HepG2 (cell line): ENCODE measurements at regions not wholly inside any gene's neighbourhood (a gene's known extent, or its start where the extent isn't known, plus 50 kb on each side); places are given as distances from the start of the nearest gene placed in this dataset.
A peak's percentile ranks its signal among the peaks of the same experiment; 100 is the strongest.

Experiments used
- ATAC-seq: fragments of 200-7000 bp; cut with Tn5 transposase; 3 replicates; pipeline ENCODE4 v1.9.1; 2020; ENCODE audit warnings: mild to moderate bottlenecking, moderate library complexity
- BruUV-seq: library from RNA; stranded (reverse); fragments of 400-500 nt; replicated peaks from 2 replicates; lab custom pipeline; 2021; lab: Mats Ljungman, UMichigan
- CTCF ChIA-PET: fragments of 300-600 bp; formaldehyde crosslinking; extraction: SDS; loops from one replicate; lab custom pipeline; 2021; ENCODE audit warnings: low total read pairs, inconsistent platforms, low intra/inter-chr PET ratio; lab: Yijun Ruan, JAX
- POLR2A ChIA-PET: fragments of 350-600 bp; sonication (Branson Sonifier 250); formaldehyde crosslinking; loops from one replicate; lab custom pipeline; 2020; ENCODE audit warnings: antibody characterized with exemption, inconsistent platforms; lab: Yijun Ruan, JAX
- DNase-seq: peaks from one replicate; pipeline ENCODE4 v3.0.0-alpha.2; 2015; ENCODE audit warnings: low spot score
- FAIRE-seq: peaks from 3 replicates; lab custom pipeline; 2011; peaks lifted over from hg19 to GRCh38; lab: Jason Lieb, UNC
- H2AFZ ChIP-seq: one replicate; pipeline ENCODE4 v1.6.1; 2011; ENCODE audit warnings: low read length, inconsistent platforms
- H3K27ac ChIP-seq: fragments of 300-600 bp; 3 replicates; pipeline ENCODE4 v1.8.0; 2011; ENCODE audit warnings: mixed run types, mild to moderate bottlenecking, mixed read lengths, low read length, inconsistent platforms; ENCODE audit not compliant: insufficient read depth; ENCODE audit errors: extremely low read length
- H3K27me3 ChIP-seq, 2 experiments: fragments of 200-600 bp in 1 of 2; 2 replicates in 1 of 2; 3 replicates in 1 of 2; pipeline versions ENCODE4 v1.6.0 to v1.8.0; 2011; ENCODE audit warnings: low read length in 2 of 2, mild to moderate bottlenecking in 2 of 2, moderate library complexity in 2 of 2, inconsistent platforms in 1 of 2; ENCODE audit not compliant: insufficient read depth in 2 of 2, control insufficient read depth in 1 of 2
- H3K36me3 ChIP-seq, 2 experiments: fragments of 200-600 bp in 1 of 2; replicated peaks in 1 of 2; 2 replicates in 1 of 2; 3 replicates in 1 of 2; pipeline versions ENCODE4 v1.5.1 to v1.8.0; 2011; ENCODE audit warnings: low read length in 2 of 2, inconsistent platforms in 1 of 2; ENCODE audit not compliant: insufficient read depth in 2 of 2, control insufficient read depth in 1 of 2
- H3K4me1 ChIP-seq: 2 replicates; pipeline ENCODE4 v1.5.1; 2012; ENCODE audit warnings: low read length, inconsistent platforms; ENCODE audit not compliant: insufficient read depth
- H3K4me2 ChIP-seq: 2 replicates; pipeline ENCODE4 v1.6.0; 2011; ENCODE audit warnings: low read depth, low read length, inconsistent platforms
- H3K4me3 ChIP-seq, 3 experiments: fragments of 200-600 bp in 1 of 3; sonication (generic), shearing (Covaris generic) in 1 of 3; replicated peaks in 1 of 3; 2 replicates each; pipeline ENCODE4 v1.5.1; 2011 to 2016; ENCODE audit warnings: low read length in 3 of 3, inconsistent platforms in 2 of 3, low read depth in 2 of 3, mild to moderate bottlenecking in 2 of 3, control low read depth in 1 of 3, mixed read lengths in 1 of 3; ENCODE audit not compliant: insufficient read depth in 1 of 3
- H3K79me2 ChIP-seq: one replicate; pipeline ENCODE4 v1.6.1; 2011; ENCODE audit warnings: low read length, inconsistent platforms; ENCODE audit not compliant: insufficient read depth
- H3K9ac ChIP-seq: 2 replicates; pipeline ENCODE4 v1.6.0; 2011; ENCODE audit warnings: mild to moderate bottlenecking, low read depth, low read length, inconsistent platforms; ENCODE audit not compliant: insufficient read depth
- H3K9me3 ChIP-seq: 2 replicates; pipeline ENCODE4 v1.5.1; 2012; ENCODE audit warnings: mild to moderate bottlenecking, low read length
- H4K20me1 ChIP-seq: 2 replicates; pipeline ENCODE4 v1.6.0; 2011; ENCODE audit warnings: inconsistent platforms, mild to moderate bottlenecking, low read length, moderate library complexity; ENCODE audit not compliant: insufficient read depth
- GRHL1 ChIP-seq: sonication (generic); formaldehyde crosslinking; conservative IDR thresholded peaks from 2 replicates; pipeline ENCODE4 v1.8.0; 2022; ENCODE audit warnings: missing genetic modification reagents
- HES4 ChIP-seq: sonication (generic); formaldehyde crosslinking; IDR thresholded peaks from 2 replicates; pipeline ENCODE4 v1.9.0; 2021; ENCODE audit warnings: mild to moderate bottlenecking, missing genetic modification reagents, borderline replicate concordance
- KDM3A ChIP-seq: IDR thresholded peaks from 2 replicates; pipeline ENCODE4 v1.6.1; 2018; ENCODE audit warnings: low read depth, missing compliant biosample characterization
- SMC3 ChIP-seq: IDR thresholded peaks from 2 replicates; pipeline ENCODE4 v1.6.1; 2011; ENCODE audit warnings: low read length, improper control_type of control experiment
- STAG1 ChIP-seq: sonication (generic); formaldehyde crosslinking; IDR thresholded peaks from 2 replicates; pipeline ENCODE4 v1.4.0; 2020; ENCODE audit warnings: missing genetic modification reagents
- ZNF12 ChIP-seq: sonication (generic); formaldehyde crosslinking; IDR thresholded peaks from 2 replicates; pipeline ENCODE4 v1.5.0; 2020; ENCODE audit warnings: missing genetic modification reagents
- ZNF33A ChIP-seq: sonication (generic); formaldehyde crosslinking; IDR thresholded peaks from 2 replicates; pipeline ENCODE4 v1.5.1; 2020; ENCODE audit warnings: missing genetic modification reagents, mild to moderate bottlenecking, moderate library complexity, borderline replicate concordance
- ZXDC ChIP-seq: sonication (generic); formaldehyde crosslinking; IDR thresholded peaks from 2 replicates; pipeline ENCODE4 v1.5.0; 2020; ENCODE audit warnings: mild to moderate bottlenecking, missing genetic modification reagents
- WGBS: methylation state at CpG from one replicate; pipeline ENCODE4 v1.1.6; 2017; ENCODE audit warnings: low lambda C conversion rate; 5-methylcytosine and 5-hydroxymethylcytosine counted together
- in situ Hi-C: cut with HindIII; loops from 2 replicates; pipeline ENCODE4 v1.10.0; 2017; ENCODE audit warnings: low pct_unique_long_range_greater_than_20kb; ENCODE audit not compliant: extremely low pct_ligation_motif_present
- intact Hi-C: fragments of 100-400 bp; cut with micrococcal nuclease; formaldehyde crosslinking; loops from one replicate; pipeline ENCODE4 v1.10.0; 2022; ENCODE audit not compliant: unreplicated experiment
- TF ChIP-seq, protein P1 (sequence below): sonication (generic); formaldehyde crosslinking; IDR thresholded peaks from 2 replicates; pipeline ENCODE4 v1.4.0; 2020; ENCODE audit warnings: missing genetic modification reagents; ENCODE audit errors: not compliant biosample characterization
- TF ChIP-seq, protein P2 (sequence below): sonication (generic); formaldehyde crosslinking; IDR thresholded peaks from 2 replicates; pipeline ENCODE4 v1.9.0; 2021; ENCODE audit warnings: mild to moderate bottlenecking, missing genetic modification reagents

GRCh38 chr10:5582736-5583135 lies 58.0 kb downstream of the CALML3 start:
- Histone ChIP-seq H3K79me2 (no peaks in the 10 kb centered on the region), H3K27ac (no peak overlapping the region), H3K4me3 (no peak overlapping the region), H3K4me1 (peaks cover 91% of the 10 kb centered on the region), H3K4me2 (peak overlapping the region; percentile 33; the same call in 1 of the 2 replicates), H3K36me3 (no peaks in the 10 kb centered on the region), H4K20me1 (no peaks in the 10 kb centered on the region), H3K27me3 (peaks cover 0 to 29% of the 10 kb centered on the region in 2 experiments; a peak in 3 of 5 replicates), H3K9ac (no peak overlapping the region), H2AFZ (no peak overlapping the region), H3K9me3 (peaks cover 6% of the 10 kb centered on the region; the same call in 1 of the 2 replicates)
- intact Hi-C loops, result loop anchor here (2.0 kb wide), 1 partner anchor 34 kb away; no protein-coding TSS in a partner anchor
- 59% methylated on average over 8 of the region's 12 CpGs for WGBS
- ATAC-seq (peak; percentile 36; the same call in 2 of the 3 replicates), FAIRE-seq (no peak), DNase-seq (no peak)
- in situ Hi-C loops, result no loop called here
- POLR2A ChIA-PET, result no interaction called here
- CTCF ChIA-PET, result interaction anchor here (0.6 kb wide), 1 partner anchor 575 kb away, joined by 4 read pairs; no protein-coding TSS in a partner anchor
- BruUV-seq, result no TSS peak
- TF ChIP-seq, protein P1, sequence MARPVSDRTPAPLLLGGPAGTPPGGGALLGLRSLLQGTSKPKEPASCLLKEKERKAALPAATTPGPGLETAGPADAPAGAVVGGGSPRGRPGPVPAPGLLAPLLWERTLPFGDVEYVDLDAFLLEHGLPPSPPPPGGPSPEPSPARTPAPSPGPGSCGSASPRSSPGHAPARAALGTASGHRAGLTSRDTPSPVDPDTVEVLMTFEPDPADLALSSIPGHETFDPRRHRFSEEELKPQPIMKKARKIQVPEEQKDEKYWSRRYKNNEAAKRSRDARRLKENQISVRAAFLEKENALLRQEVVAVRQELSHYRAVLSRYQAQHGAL, result no peak
- TF ChIP-seq ZXDC (CRISPR knock-in tag) (no peak), ZNF12 (CRISPR knock-in tag) (no peak), KDM3A (CRISPR knock-in tag) (no peak), STAG1 (peak; percentile 42; the same call in 1 of the 2 replicates), HES4 (CRISPR knock-in tag) (no peak), ZNF33A (CRISPR knock-in tag) (no peak), SMC3 (peak; percentile 47; the same call in 1 of the 2 replicates), GRHL1 (CRISPR knock-in tag) (no peak)
- TF ChIP-seq, protein P2, sequence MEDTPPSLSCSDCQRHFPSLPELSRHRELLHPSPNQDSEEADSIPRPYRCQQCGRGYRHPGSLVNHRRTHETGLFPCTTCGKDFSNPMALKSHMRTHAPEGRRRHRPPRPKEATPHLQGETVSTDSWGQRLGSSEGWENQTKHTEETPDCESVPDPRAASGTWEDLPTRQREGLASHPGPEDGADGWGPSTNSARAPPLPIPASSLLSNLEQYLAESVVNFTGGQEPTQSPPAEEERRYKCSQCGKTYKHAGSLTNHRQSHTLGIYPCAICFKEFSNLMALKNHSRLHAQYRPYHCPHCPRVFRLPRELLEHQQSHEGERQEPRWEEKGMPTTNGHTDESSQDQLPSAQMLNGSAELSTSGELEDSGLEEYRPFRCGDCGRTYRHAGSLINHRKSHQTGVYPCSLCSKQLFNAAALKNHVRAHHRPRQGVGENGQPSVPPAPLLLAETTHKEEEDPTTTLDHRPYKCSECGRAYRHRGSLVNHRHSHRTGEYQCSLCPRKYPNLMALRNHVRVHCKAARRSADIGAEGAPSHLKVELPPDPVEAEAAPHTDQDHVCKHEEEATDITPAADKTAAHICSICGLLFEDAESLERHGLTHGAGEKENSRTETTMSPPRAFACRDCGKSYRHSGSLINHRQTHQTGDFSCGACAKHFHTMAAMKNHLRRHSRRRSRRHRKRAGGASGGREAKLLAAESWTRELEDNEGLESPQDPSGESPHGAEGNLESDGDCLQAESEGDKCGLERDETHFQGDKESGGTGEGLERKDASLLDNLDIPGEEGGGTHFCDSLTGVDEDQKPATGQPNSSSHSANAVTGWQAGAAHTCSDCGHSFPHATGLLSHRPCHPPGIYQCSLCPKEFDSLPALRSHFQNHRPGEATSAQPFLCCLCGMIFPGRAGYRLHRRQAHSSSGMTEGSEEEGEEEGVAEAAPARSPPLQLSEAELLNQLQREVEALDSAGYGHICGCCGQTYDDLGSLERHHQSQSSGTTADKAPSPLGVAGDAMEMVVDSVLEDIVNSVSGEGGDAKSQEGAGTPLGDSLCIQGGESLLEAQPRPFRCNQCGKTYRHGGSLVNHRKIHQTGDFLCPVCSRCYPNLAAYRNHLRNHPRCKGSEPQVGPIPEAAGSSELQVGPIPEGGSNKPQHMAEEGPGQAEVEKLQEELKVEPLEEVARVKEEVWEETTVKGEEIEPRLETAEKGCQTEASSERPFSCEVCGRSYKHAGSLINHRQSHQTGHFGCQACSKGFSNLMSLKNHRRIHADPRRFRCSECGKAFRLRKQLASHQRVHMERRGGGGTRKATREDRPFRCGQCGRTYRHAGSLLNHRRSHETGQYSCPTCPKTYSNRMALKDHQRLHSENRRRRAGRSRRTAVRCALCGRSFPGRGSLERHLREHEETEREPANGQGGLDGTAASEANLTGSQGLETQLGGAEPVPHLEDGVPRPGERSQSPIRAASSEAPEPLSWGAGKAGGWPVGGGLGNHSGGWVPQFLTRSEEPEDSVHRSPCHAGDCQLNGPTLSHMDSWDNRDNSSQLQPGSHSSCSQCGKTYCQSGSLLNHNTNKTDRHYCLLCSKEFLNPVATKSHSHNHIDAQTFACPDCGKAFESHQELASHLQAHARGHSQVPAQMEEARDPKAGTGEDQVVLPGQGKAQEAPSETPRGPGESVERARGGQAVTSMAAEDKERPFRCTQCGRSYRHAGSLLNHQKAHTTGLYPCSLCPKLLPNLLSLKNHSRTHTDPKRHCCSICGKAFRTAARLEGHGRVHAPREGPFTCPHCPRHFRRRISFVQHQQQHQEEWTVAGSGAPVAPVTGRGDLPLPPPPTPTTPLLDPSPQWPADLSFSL (CRISPR knock-in tag), result no peak
